ENCODE measurements at regions not wholly inside any gene's neighbourhood (a gene's known extent, or its start where the extent isn't known, plus 50 kb on each side); places are given as distances from the start of the nearest gene placed in this dataset.
"Not testable (repeated sequence)": the region's sequence is repeated elsewhere in the genome, so short reads cannot be mapped to it uniquely, and the experiment has no call there.

- 0 out of 2 replicates have a peak, but pooled peaks cover 4% of the 10 kb centered on the region for H3K4me1 ChIP-seq (ENCODE audit: low read length)
- no peaks in the 10 kb centered on the region for H4K20me1 ChIP-seq (ENCODE audit: insufficient read depth, low read length)
- TF ChIP-seq, protein P1, sequence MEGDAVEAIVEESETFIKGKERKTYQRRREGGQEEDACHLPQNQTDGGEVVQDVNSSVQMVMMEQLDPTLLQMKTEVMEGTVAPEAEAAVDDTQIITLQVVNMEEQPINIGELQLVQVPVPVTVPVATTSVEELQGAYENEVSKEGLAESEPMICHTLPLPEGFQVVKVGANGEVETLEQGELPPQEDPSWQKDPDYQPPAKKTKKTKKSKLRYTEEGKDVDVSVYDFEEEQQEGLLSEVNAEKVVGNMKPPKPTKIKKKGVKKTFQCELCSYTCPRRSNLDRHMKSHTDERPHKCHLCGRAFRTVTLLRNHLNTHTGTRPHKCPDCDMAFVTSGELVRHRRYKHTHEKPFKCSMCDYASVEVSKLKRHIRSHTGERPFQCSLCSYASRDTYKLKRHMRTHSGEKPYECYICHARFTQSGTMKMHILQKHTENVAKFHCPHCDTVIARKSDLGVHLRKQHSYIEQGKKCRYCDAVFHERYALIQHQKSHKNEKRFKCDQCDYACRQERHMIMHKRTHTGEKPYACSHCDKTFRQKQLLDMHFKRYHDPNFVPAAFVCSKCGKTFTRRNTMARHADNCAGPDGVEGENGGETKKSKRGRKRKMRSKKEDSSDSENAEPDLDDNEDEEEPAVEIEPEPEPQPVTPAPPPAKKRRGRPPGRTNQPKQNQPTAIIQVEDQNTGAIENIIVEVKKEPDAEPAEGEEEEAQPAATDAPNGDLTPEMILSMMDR (IDR thresholded peaks at IDR 0.05; ENCODE audit: low read depth, low read length) = no peak
- no peak for TF ChIP-seq EZH2phosphoT487 (IDR thresholded peaks at IDR 0.05; ENCODE audit: low read depth)
- H3K4me3 ChIP-seq (ENCODE audit: low read length) = no peak overlapping the region
- no peaks in the 10 kb centered on the region for H3K36me3 ChIP-seq (replicated peaks; ENCODE audit: low read depth, low read length)
- H3K27ac ChIP-seq (ENCODE audit: low read length) = no peak overlapping the region
- no peaks in the 10 kb centered on the region for H3K79me2 ChIP-seq (ENCODE audit: low read length)
- H2AFZ ChIP-seq (ENCODE audit: low read depth, low read length) = no peak overlapping the region
- no peak overlapping the region for H3K9ac ChIP-seq (ENCODE audit: low read length)
- no peak overlapping the region for H3K4me2 ChIP-seq (ENCODE audit: low read length)
- H3K9me3 ChIP-seq (ENCODE audit: insufficient read depth, low read length) = no peaks in the 10 kb centered on the region
- no peaks in the 10 kb centered on the region for H3K27me3 ChIP-seq (ENCODE audit: low read depth, low read length)
Observed at GRCh38 chr11:110356762-110357671, 60.6 kb upstream of the RDX start.

- Histone ChIP-seq H3K4me1 (ENCODE audit: low read length) (0 out of 2 replicates have a peak, but pooled peaks cover 4% of the 10 kb centered on the region), H4K20me1 (ENCODE audit: insufficient read depth, low read length) (no peaks in the 10 kb centered on the region), H3K27me3 (ENCODE audit: low read depth, low read length) (no peaks in the 10 kb centered on the region), H3K36me3 (replicated peaks; ENCODE audit: low read depth, low read length) (no peaks in the 10 kb centered on the region), H3K4me3 (ENCODE audit: low read length) (no peak overlapping the region), H3K9ac (ENCODE audit: low read length) (no peak overlapping the region), H3K4me2 (ENCODE audit: low read length) (no peak overlapping the region), H2AFZ (ENCODE audit: low read depth, low read length) (no peak overlapping the region), H3K9me3 (ENCODE audit: insufficient read depth, low read length) (no peaks in the 10 kb centered on the region), H3K27ac (ENCODE audit: low read length) (no peak overlapping the region), H3K79me2 (ENCODE audit: low read length) (no peaks in the 10 kb centered on the region)
- TF ChIP-seq, protein P1 (IDR thresholded peaks at IDR 0.05; ENCODE audit: low read depth, low read length) = no peak
- no peak for TF ChIP-seq EZH2phosphoT487 (IDR thresholded peaks at IDR 0.05; ENCODE audit: low read depth)
Observed at GRCh38 chr11:110358336-110358735, 61.9 kb upstream of the RDX start.

- H3K27ac ChIP-seq (ENCODE audit: low read length); H4K20me1 ChIP-seq (ENCODE audit: insufficient read depth, low read length); H3K4me1 ChIP-seq (ENCODE audit: low read length): not testable (repeated sequence)
Observed at GRCh38 chr11:110360781-110361408, 64.5 kb upstream of the RDX start.

DNA sequence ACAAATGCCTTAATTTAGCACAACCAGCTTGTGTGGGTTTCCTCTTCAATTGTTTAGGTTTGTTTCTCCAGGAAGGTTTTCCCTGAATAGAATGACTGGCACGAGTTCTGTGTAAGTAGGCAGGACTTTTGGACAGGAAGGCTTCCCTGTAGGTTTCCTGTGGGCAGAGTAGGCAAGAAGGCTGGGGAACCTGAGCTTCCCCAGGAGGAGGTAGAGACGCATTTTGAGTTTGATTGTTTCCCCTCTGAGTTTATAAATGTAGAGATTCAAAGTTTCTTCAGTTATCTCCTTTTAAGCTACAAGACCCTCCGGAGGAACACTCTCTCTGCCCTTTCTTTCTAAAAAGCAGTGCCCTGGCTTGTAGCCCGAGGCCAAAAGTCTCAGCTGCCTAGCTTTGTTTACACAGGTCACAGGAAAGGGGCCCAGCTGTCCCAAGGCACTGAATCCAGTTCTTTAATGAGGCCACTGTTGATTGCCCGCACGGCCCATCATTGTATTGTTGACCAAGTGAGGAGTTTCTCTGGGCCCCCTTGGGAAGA, 66.6 kb upstream of the RDX start:
- no peak for TF ChIP-seq EZH2phosphoT487 (IDR thresholded peaks at IDR 0.05; ENCODE audit: low read depth)
- TF ChIP-seq, protein P1 (IDR thresholded peaks at IDR 0.05; ENCODE audit: low read depth, low read length) = no peak
- H2AFZ ChIP-seq (ENCODE audit: low read depth, low read length) = peak overlapping the region; percentile 77; the same call in 1 of the 2 replicates
- H3K9ac ChIP-seq (ENCODE audit: low read length) = no peak overlapping the region
- H3K79me2 ChIP-seq (ENCODE audit: low read length) = no peaks in the 10 kb centered on the region
- no peaks in the 10 kb centered on the region for H4K20me1 ChIP-seq (ENCODE audit: insufficient read depth, low read length)
- H3K9me3 ChIP-seq (ENCODE audit: insufficient read depth, low read length) = no peaks in the 10 kb centered on the region
- no peak overlapping the region for H3K4me2 ChIP-seq (ENCODE audit: low read length)
- H3K36me3 ChIP-seq (replicated peaks; ENCODE audit: low read depth, low read length) = no peaks in the 10 kb centered on the region
- H3K4me1 ChIP-seq (ENCODE audit: low read length) = no peaks in the 10 kb centered on the region
- no peak overlapping the region for H3K27ac ChIP-seq (ENCODE audit: low read length)
- H3K4me3 ChIP-seq (ENCODE audit: low read length) = no peak overlapping the region
- no peaks in the 10 kb centered on the region for H3K27me3 ChIP-seq (ENCODE audit: low read depth, low read length)

More at GRCh38 chr11:110360781-110361408, 64.5 kb upstream of the RDX start:
- not testable (repeated sequence) for H3K36me3 ChIP-seq (replicated peaks; ENCODE audit: low read depth, low read length); H2AFZ ChIP-seq (ENCODE audit: low read depth, low read length); H3K9me3 ChIP-seq (ENCODE audit: insufficient read depth, low read length); H3K4me3 ChIP-seq (ENCODE audit: low read length); H3K4me2 ChIP-seq (ENCODE audit: low read length); H3K27me3 ChIP-seq (ENCODE audit: low read depth, low read length); H3K79me2 ChIP-seq (ENCODE audit: low read length); H3K9ac ChIP-seq (ENCODE audit: low read length)

Measured in OCI-LY3 (cell line).